SK-N-SH treated with all-trans-retinoic acid at 6 μM for 48 hours (cell line): ENCODE measurements at regions not wholly inside any gene's neighbourhood (a gene's known extent, or its start where the extent isn't known, plus 50 kb on each side); places are given as distances from the start of the nearest gene placed in this dataset.

Source experiments
- ATAC-seq: fragments of 200-7000 bp; cut with Tn5 transposase; 3 replicates; pipeline ENCODE4 v1.9.1; 2020; ENCODE audit warnings: mild to moderate bottlenecking, moderate library complexity
- ARNTL ChIP-seq: fragments of 450-650 bp; formaldehyde crosslinking; IDR thresholded peaks from 2 replicates; pipeline ENCODE4 v1.5.0; 2020; ENCODE audit warnings: low read depth, mild to moderate bottlenecking, moderate library complexity, borderline replicate concordance
- BACH2 ChIP-seq: fragments of 250-450 bp; sonication (Bioruptor Pico); IDR thresholded peaks from 2 replicates; pipeline ENCODE4 v1.9.0; 2021; ENCODE audit warnings: mild to moderate bottlenecking, borderline replicate concordance
- CREB5 ChIP-seq: fragments of 250-450 bp; sonication (Bioruptor Pico); IDR thresholded peaks from 2 replicates; pipeline ENCODE4 v1.5.1; 2020; ENCODE audit warnings: low read depth, mild to moderate bottlenecking, moderate library complexity
- CSDC2 ChIP-seq: fragments of 250-450 bp; sonication (Bioruptor Pico); IDR thresholded peaks from 2 replicates; pipeline ENCODE4 v1.5.0; 2020; ENCODE audit warnings: mild to moderate bottlenecking, moderate library complexity
- GLIS3 ChIP-seq: fragments of 250-450 bp; sonication (Bioruptor Pico); IDR thresholded peaks from 2 replicates; pipeline ENCODE4 v1.5.0; 2020; ENCODE audit warnings: mild to moderate bottlenecking, moderate library complexity
- ISL1 ChIP-seq: fragments of 250-450 bp; sonication (Bioruptor Pico); IDR thresholded peaks from 2 replicates; pipeline ENCODE4 v2.1.2; 2022; ENCODE audit warnings: mild to moderate bottlenecking, moderate library complexity
- OSR1 ChIP-seq: fragments of 250-450 bp; sonication (Bioruptor Pico); IDR thresholded peaks from 2 replicates; pipeline ENCODE4 v1.8.0; 2022; ENCODE audit warnings: moderate library complexity, mild to moderate bottlenecking, inconsistent platforms
- PATZ1 ChIP-seq: fragments of 250-450 bp; sonication (Bioruptor Pico); IDR thresholded peaks from 2 replicates; pipeline ENCODE4 v1.8.0; 2020; ENCODE audit warnings: mild to moderate bottlenecking, moderate library complexity, borderline replicate concordance
- POU6F1 ChIP-seq: fragments of 250-450 bp; sonication (Bioruptor Pico); IDR thresholded peaks from 2 replicates; pipeline ENCODE4 v1.8.0; 2021; ENCODE audit warnings: low read depth, mild to moderate bottlenecking, moderate library complexity, borderline replicate concordance
- PPARA ChIP-seq: fragments of 250-450 bp; sonication (Bioruptor Pico); IDR thresholded peaks from 2 replicates; pipeline ENCODE4 v1.5.0; 2020; ENCODE audit warnings: mild to moderate bottlenecking, borderline replicate concordance
- RARB ChIP-seq: fragments of 250-450 bp; sonication (Bioruptor Pico); IDR thresholded peaks from 2 replicates; pipeline ENCODE4 v1.8.0; 2021; ENCODE audit warnings: mild to moderate bottlenecking, moderate library complexity
- SNAI2 ChIP-seq: fragments of 250-450 bp; sonication (Bioruptor Pico); IDR thresholded peaks from 2 replicates; pipeline ENCODE4 v1.5.0; 2020; ENCODE audit warnings: mild to moderate bottlenecking, moderate library complexity
- TCF4 ChIP-seq: fragments of 250-450 bp; sonication (Bioruptor Pico); IDR thresholded peaks from 2 replicates; pipeline ENCODE4 v1.8.0; 2021; ENCODE audit warnings: mild to moderate bottlenecking, moderate library complexity, borderline replicate concordance
- TOX ChIP-seq: fragments of 250-450 bp; sonication (Bioruptor Pico); IDR thresholded peaks from 2 replicates; pipeline ENCODE4 v1.8.0; 2021; ENCODE audit warnings: mild to moderate bottlenecking, moderate library complexity, borderline replicate concordance
- TSHZ2 ChIP-seq: fragments of 250-450 bp; sonication (Bioruptor Pico); IDR thresholded peaks from 2 replicates; pipeline ENCODE4 v1.5.0; 2020; ENCODE audit warnings: mild to moderate bottlenecking, moderate library complexity
- ZC3H10 ChIP-seq: fragments of 250-450 bp; sonication (Bioruptor Pico); IDR thresholded peaks from 2 replicates; pipeline ENCODE4 v1.5.1; 2021; ENCODE audit warnings: mild to moderate bottlenecking, moderate library complexity
- ZFP3 ChIP-seq: fragments of 250-450 bp; sonication (Bioruptor Pico); IDR thresholded peaks from 2 replicates; pipeline ENCODE4 v1.5.0; 2020; ENCODE audit warnings: mild to moderate bottlenecking, moderate library complexity
- ZFP30 ChIP-seq: fragments of 450-650 bp; formaldehyde crosslinking; IDR thresholded peaks from 2 replicates; pipeline ENCODE4 v1.5.0; 2022; ENCODE audit warnings: mild to moderate bottlenecking, moderate library complexity
- ZNF565 ChIP-seq: fragments of 450-650 bp; formaldehyde crosslinking; conservative IDR thresholded peaks from 2 replicates; pipeline ENCODE4 v1.5.0; 2020; ENCODE audit warnings: low read depth, mild to moderate bottlenecking, moderate library complexity
- ZNF70 ChIP-seq: fragments of 450-650 bp; formaldehyde crosslinking; IDR thresholded peaks from 2 replicates; pipeline ENCODE4 v1.5.0; 2020; ENCODE audit warnings: mild to moderate bottlenecking, moderate library complexity
- ZNF8 ChIP-seq: fragments of 450-650 bp; formaldehyde crosslinking; IDR thresholded peaks from 2 replicates; pipeline ENCODE4 v1.5.0; 2020; ENCODE audit warnings: mild to moderate bottlenecking, moderate library complexity

GRCh38 chr21:16500271-16500670 is 770.5 kb downstream of the USP25 start:
- TF ChIP-seq GLIS3 (CRISPR knock-in tag): no peak
- no peak for TF ChIP-seq CSDC2
- TF ChIP-seq ZNF70 (CRISPR knock-in tag): no peak
- no peak for TF ChIP-seq OSR1 (CRISPR knock-in tag)
- no peak for TF ChIP-seq ZNF8 (CRISPR knock-in tag)
- TF ChIP-seq ISL1 (CRISPR knock-in tag): no peak
- no peak for TF ChIP-seq ZNF565 (CRISPR knock-in tag)
- no peak for TF ChIP-seq RARB
- no peak for TF ChIP-seq SNAI2 (CRISPR knock-in tag)
- no peak for TF ChIP-seq ZFP30 (CRISPR knock-in tag)
- TF ChIP-seq TSHZ2 (CRISPR knock-in tag): no peak
- TF ChIP-seq ZC3H10 (CRISPR knock-in tag): no peak
- TF ChIP-seq TOX: no peak
- no peak for TF ChIP-seq CREB5 (CRISPR knock-in tag)
- TF ChIP-seq POU6F1 (CRISPR knock-in tag): no peak
- no peak for TF ChIP-seq ZFP3 (CRISPR knock-in tag)
- no peak for ATAC-seq

GRCh38 chr21:16502273-16502672 is 772.5 kb downstream of the USP25 start:
- TF ChIP-seq ARNTL (no peak), BACH2 (CRISPR knock-in tag) (no peak), TCF4 (CRISPR knock-in tag) (no peak), CREB5 (CRISPR knock-in tag) (no peak), ISL1 (CRISPR knock-in tag) (no peak), PPARA (no peak), ZNF8 (CRISPR knock-in tag) (no peak), PATZ1 (CRISPR knock-in tag) (no peak), TSHZ2 (CRISPR knock-in tag) (no peak)
- ATAC-seq: no peak
